ENCODE measurements at regions not wholly inside any gene's neighbourhood (a gene's known extent, or its start where the extent isn't known, plus 50 kb on each side); places are given as distances from the start of the nearest gene placed in this dataset.

DNA sequence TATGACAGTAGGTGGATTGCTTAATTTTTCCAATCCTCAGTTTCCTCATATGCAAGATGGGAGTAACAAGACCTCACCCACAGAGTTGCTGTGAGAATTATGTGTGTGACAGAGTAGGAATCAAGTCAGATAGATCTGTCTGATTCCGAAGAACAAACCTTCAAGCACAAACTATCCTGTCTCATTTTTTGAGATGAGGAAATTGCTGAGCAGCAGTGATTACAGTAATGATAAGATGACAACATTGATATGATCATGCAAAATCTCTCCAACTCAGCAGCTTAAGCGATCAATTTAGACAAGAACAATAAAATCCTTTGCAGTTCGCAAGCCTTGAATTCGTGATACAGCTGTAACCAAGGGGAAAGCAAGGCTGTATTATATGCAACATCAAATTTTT, 474.1 kb downstream of the OMA1 start:
- TF ChIP-seq POLR2AphosphoS5 (IDR thresholded peaks at IDR 0.05; ENCODE audit: insufficient read depth in 1 of 2, low read depth in 1 of 2) (no peak), POLR2A (IDR thresholded peaks at IDR 0.05) (no peak)
- TF ChIP-seq, protein P1, sequence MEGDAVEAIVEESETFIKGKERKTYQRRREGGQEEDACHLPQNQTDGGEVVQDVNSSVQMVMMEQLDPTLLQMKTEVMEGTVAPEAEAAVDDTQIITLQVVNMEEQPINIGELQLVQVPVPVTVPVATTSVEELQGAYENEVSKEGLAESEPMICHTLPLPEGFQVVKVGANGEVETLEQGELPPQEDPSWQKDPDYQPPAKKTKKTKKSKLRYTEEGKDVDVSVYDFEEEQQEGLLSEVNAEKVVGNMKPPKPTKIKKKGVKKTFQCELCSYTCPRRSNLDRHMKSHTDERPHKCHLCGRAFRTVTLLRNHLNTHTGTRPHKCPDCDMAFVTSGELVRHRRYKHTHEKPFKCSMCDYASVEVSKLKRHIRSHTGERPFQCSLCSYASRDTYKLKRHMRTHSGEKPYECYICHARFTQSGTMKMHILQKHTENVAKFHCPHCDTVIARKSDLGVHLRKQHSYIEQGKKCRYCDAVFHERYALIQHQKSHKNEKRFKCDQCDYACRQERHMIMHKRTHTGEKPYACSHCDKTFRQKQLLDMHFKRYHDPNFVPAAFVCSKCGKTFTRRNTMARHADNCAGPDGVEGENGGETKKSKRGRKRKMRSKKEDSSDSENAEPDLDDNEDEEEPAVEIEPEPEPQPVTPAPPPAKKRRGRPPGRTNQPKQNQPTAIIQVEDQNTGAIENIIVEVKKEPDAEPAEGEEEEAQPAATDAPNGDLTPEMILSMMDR (IDR thresholded peaks at IDR 0.05): no peak

Data from vagina (tissue), 2 donors.